Trophoblast cell (in vitro differentiated cells and primary cell): ENCODE measurements at regions not wholly inside any gene's neighbourhood (a gene's known extent, or its start where the extent isn't known, plus 50 kb on each side); places are given as distances from the start of the nearest gene placed in this dataset.

ENCODE experiments used
- DNase-seq, 2 donors: peaks; one replicate each; pipeline ENCODE4 v3.0.0-alpha.2; 2016
- H2AFZ ChIP-seq: 2 replicates; pipeline ENCODE4 v1.6.1; 2013; ENCODE audit warnings: low read length, moderate library complexity, mild to moderate bottlenecking; ENCODE audit not compliant: insufficient read depth, poor library complexity
- H2AK5ac ChIP-seq: 2 replicates; pipeline ENCODE4 v1.6.1; 2013; ENCODE audit warnings: mild to moderate bottlenecking, low read length
- H2BK120ac ChIP-seq: 2 replicates; pipeline ENCODE4 v1.6.1; 2013; ENCODE audit warnings: low read length, mild to moderate bottlenecking, moderate library complexity; ENCODE audit not compliant: insufficient read depth, poor library complexity
- H2BK12ac ChIP-seq: 2 replicates; pipeline ENCODE4 v1.6.1; 2013; ENCODE audit warnings: mild to moderate bottlenecking, low read length, moderate library complexity
- H2BK5ac ChIP-seq: 2 replicates; pipeline ENCODE4 v1.6.1; 2013; ENCODE audit warnings: low read length, low read depth, moderate library complexity, mild to moderate bottlenecking; ENCODE audit not compliant: poor library complexity
- H3K14ac ChIP-seq: 2 replicates; pipeline ENCODE4 v1.6.1; 2013; ENCODE audit warnings: mild to moderate bottlenecking, low read length
- H3K18ac ChIP-seq: 2 replicates; pipeline ENCODE4 v1.6.1; 2013; ENCODE audit warnings: mild to moderate bottlenecking, low read length
- H3K23ac ChIP-seq: 2 replicates; pipeline ENCODE4 v1.6.1; 2013; ENCODE audit warnings: low read length
- H3K27ac ChIP-seq: 2 replicates; pipeline ENCODE4 v1.5.1; 2013; ENCODE audit warnings: low read depth, mild to moderate bottlenecking, inconsistent platforms, low read length, moderate library complexity
- H3K27me3 ChIP-seq: 2 replicates; pipeline ENCODE4 v1.6.1; 2013; ENCODE audit warnings: inconsistent platforms, mild to moderate bottlenecking, low read length, moderate library complexity; ENCODE audit not compliant: insufficient read depth
- H3K36me3 ChIP-seq, 2 experiments: 1 replicate in 1 of 2; 2 replicates in 1 of 2; pipeline ENCODE4 v1.6.1; 2013; ENCODE audit warnings: low read length in 2 of 2, mild to moderate bottlenecking in 2 of 2, moderate library complexity in 1 of 2; ENCODE audit not compliant: insufficient read depth in 2 of 2, control insufficient read depth in 1 of 2
- H3K4ac ChIP-seq: 2 replicates; pipeline ENCODE4 v1.6.1; 2013; ENCODE audit warnings: low read depth, mild to moderate bottlenecking, low read length, moderate library complexity
- H3K4me1 ChIP-seq, 2 experiments: 1 replicate in 1 of 2; 2 replicates in 1 of 2; pipeline ENCODE4 v1.6.1; 2013; ENCODE audit warnings: low read length in 2 of 2, mild to moderate bottlenecking in 2 of 2, moderate library complexity in 1 of 2; ENCODE audit not compliant: insufficient read depth in 2 of 2, control insufficient read depth in 1 of 2
- H3K4me2 ChIP-seq: 2 replicates; pipeline ENCODE4 v1.6.1; 2013; ENCODE audit warnings: inconsistent platforms, mild to moderate bottlenecking, low read length, moderate library complexity
- H3K4me3 ChIP-seq: 2 replicates; pipeline ENCODE4 v1.5.1; 2013; ENCODE audit warnings: mild to moderate bottlenecking, low read depth, low read length, inconsistent platforms
- H3K79me1 ChIP-seq: one replicate; pipeline ENCODE4 v1.6.1; 2013; ENCODE audit warnings: low read length
- H3K79me2 ChIP-seq: 2 replicates; pipeline ENCODE4 v1.6.1; 2013; ENCODE audit warnings: low read length, mild to moderate bottlenecking; ENCODE audit not compliant: control insufficient read depth, insufficient read depth, poor library complexity
- H3K9ac ChIP-seq: 2 replicates; pipeline ENCODE4 v1.6.1; 2013; ENCODE audit warnings: mild to moderate bottlenecking, low read length
- H3K9me3 ChIP-seq: 2 replicates; pipeline ENCODE4 v1.6.1; 2013; ENCODE audit warnings: low read depth, mild to moderate bottlenecking, control low read depth, inconsistent platforms, low read length; ENCODE audit not compliant: insufficient read depth
- H4K12ac ChIP-seq: 2 replicates; pipeline ENCODE4 v1.6.1; 2013; ENCODE audit warnings: low read depth, mild to moderate bottlenecking, low read length, moderate library complexity
- H4K8ac ChIP-seq: 2 replicates; pipeline ENCODE4 v1.6.1; 2013; ENCODE audit warnings: low read depth, mild to moderate bottlenecking, low read length, moderate library complexity
- H4K91ac ChIP-seq: one replicate; pipeline ENCODE4 v1.6.1; 2013; ENCODE audit warnings: low read depth, mild to moderate bottlenecking, low read length, moderate library complexity
- whole genome bisulfite sequencing: extraction: QIAGEN DNeasy Blood & Tissue Kit; methylation state at CpG from one replicate; pipeline ENCODE4 v1.1.7; 2013; ENCODE audit warnings: missing lambda C conversion rate; ENCODE audit not compliant: insufficient read length, insufficient coverage; ENCODE audit errors: extremely low coverage; 5-methylcytosine and 5-hydroxymethylcytosine counted together

GRCh38 chr1:8122477-8123407 lies 96.6 kb upstream of the ERRFI1 start:
- peak overlapping the region; percentile 77 for H2BK120ac ChIP-seq
- H3K14ac ChIP-seq: peak overlapping the region; percentile 78
- no peak overlapping the region for H3K9ac ChIP-seq
- WGBS: no CpG with 5 or more reads among the region's 15 CpGs
- peak overlapping the region; percentile 78 for H3K18ac ChIP-seq
- H3K9me3 ChIP-seq: peaks cover 10% of the 10 kb centered on the region
- no peak for DNase-seq
- peak overlapping the region; percentile 98 for H2BK5ac ChIP-seq
- peaks cover 54% of the 10 kb centered on the region for H3K79me1 ChIP-seq
- H3K4me1 ChIP-seq: peaks cover 28 to 37% of the 10 kb centered on the region in 2 experiments
- H3K27ac ChIP-seq: peak overlapping the region; percentile 99
- peak overlapping the region; percentile 53 for H2BK12ac ChIP-seq
- peaks cover 6% of the 10 kb centered on the region for H3K79me2 ChIP-seq
- H2AK5ac ChIP-seq: peak overlapping the region; percentile 51
- no peak overlapping the region for H3K4me3 ChIP-seq
- peak overlapping the region; percentile 36 for H3K4ac ChIP-seq
- H3K36me3 ChIP-seq: no peaks in the 10 kb centered on the region
- no peak overlapping the region for H4K12ac ChIP-seq
- no peak overlapping the region for H3K23ac ChIP-seq
- peak overlapping the region; percentile 89 for H4K91ac ChIP-seq
- peak overlapping the region; percentile 2 for H3K4me2 ChIP-seq
- no peak overlapping the region for H2AFZ ChIP-seq
- H4K8ac ChIP-seq: peak overlapping the region; percentile 30
- no peaks in the 10 kb centered on the region for H3K27me3 ChIP-seq

DNA sequence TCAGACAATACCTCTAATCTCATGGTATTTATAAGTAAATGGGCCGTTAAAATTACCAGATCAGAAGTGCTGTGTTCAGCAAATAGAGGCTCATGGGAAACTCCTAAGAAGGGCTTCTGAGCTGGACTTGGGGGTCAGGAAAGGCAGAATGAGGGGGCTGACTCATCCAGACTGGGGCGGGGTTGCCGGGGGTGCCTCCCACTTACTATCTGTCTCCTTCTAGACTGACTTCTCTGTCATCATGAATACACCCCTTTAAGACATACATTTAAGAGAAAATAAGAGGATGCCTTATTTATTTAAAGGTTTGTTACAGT lies 96.0 kb upstream of the ERRFI1 start:
- Histone ChIP-seq H3K18ac (no peak overlapping the region), H3K9ac (no peak overlapping the region), H4K91ac (peak overlapping the region; percentile 89), H3K79me2 (peaks cover 6% of the 10 kb centered on the region), H2BK12ac (peak overlapping the region; percentile 80), H3K4me2 (no peak overlapping the region), H3K27me3 (no peaks in the 10 kb centered on the region), H3K27ac (peak overlapping the region; percentile 99), H3K14ac (peak overlapping the region; percentile 68), H2AFZ (no peak overlapping the region), H2BK5ac (peak overlapping the region; percentile 98), H3K36me3 (no peaks in the 10 kb centered on the region), H3K4me1 (peaks cover 27 to 35% of the 10 kb centered on the region in 2 experiments), H4K8ac (peak overlapping the region; percentile 4), H3K79me1 (peaks cover 55% of the 10 kb centered on the region), H3K4me3 (no peak overlapping the region), H3K23ac (no peak overlapping the region), H3K4ac (peak overlapping the region; percentile 20), H4K12ac (no peak overlapping the region), H3K9me3 (peaks cover 10% of the 10 kb centered on the region), H2AK5ac (peak overlapping the region; percentile 23), H2BK120ac (peak overlapping the region; percentile 77)
- no peak for DNase-seq
- WGBS: no CpG with 5 or more reads among the region's 3 CpGs

DNA sequence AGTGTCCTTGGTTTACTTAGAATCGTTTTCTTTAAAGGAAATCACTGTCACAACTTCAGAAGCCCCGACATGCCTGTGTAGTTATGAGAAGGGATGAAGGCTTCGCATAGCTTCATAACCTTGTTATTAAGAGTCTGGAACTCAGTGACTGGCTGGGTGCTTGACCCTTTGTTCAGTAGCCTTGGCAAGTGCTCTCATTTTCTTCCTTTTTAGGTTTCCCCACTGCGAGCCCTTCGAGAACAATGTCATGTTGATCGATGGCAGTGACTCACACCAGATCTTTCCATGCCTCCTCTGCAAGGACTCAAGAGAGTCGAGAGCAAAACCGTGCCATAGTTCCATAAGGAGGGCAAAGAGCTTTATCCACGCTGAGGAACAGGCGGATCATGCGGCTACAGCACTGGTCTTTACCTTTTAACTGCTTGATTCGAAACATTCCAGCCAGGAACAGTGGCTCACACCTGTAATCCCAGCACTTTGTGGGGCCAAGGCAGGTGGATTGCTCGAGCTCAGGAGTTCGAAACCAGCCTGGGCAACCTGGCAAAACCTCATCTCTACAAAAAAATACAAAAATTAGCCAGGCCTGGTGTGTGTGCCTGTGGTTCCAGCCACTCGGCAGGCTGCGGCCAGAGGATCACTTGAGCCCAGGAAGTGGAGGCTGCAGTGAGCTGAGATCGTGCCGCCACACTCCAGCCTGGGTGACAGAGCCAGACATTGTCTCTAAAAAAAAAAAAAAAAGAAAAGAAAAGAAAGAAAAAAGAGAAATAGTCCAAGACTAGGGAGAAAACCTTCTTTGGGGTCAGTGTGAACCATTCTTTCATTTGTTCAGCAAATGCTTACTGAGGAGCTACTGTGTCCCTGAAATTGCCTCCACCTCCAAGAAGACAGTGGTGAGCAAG lies 95.4 kb upstream of the ERRFI1 start:
- Histone ChIP-seq H2BK12ac (peak overlapping the region; percentile 80), H4K91ac (peak overlapping the region; percentile 89), H3K27me3 (no peaks in the 10 kb centered on the region), H4K8ac (peak overlapping the region; percentile 84), H3K14ac (peak overlapping the region; percentile 78), H3K18ac (peak overlapping the region; percentile 0), H4K12ac (peak overlapping the region; percentile 38), H3K4me2 (no peak overlapping the region), H3K79me1 (peaks cover 54% of the 10 kb centered on the region), H3K4ac (peak overlapping the region; percentile 80), H2BK5ac (peak overlapping the region; percentile 98), H3K27ac (peak overlapping the region; percentile 99), H3K79me2 (peaks cover 6% of the 10 kb centered on the region), H3K4me3 (no peak overlapping the region), H2BK120ac (peak overlapping the region; percentile 77), H3K36me3 (no peaks in the 10 kb centered on the region), H3K9me3 (peaks cover 9% of the 10 kb centered on the region), H3K23ac (no peak overlapping the region), H2AK5ac (peak overlapping the region; percentile 73), H2AFZ (no peak overlapping the region), H3K4me1 (peaks cover 28 to 34% of the 10 kb centered on the region in 2 experiments), H3K9ac (no peak overlapping the region)
- WGBS: no CpG with 5 or more reads among the region's 18 CpGs
- no peak for DNase-seq

GRCh38 chr1:8120693-8121260 lies 94.7 kb upstream of the ERRFI1 start:
- peaks cover 7% of the 10 kb centered on the region for H3K9me3 ChIP-seq
- H4K91ac ChIP-seq: peak overlapping the region; percentile 92
- H2BK5ac ChIP-seq: peak overlapping the region; percentile 98
- H3K79me1 ChIP-seq: peaks cover 61% of the 10 kb centered on the region
- peaks cover 31 to 40% of the 10 kb centered on the region in 2 experiments for H3K4me1 ChIP-seq
- peaks cover 9% of the 10 kb centered on the region for H3K79me2 ChIP-seq
- H2AK5ac ChIP-seq: no peak overlapping the region
- H2BK120ac ChIP-seq: peak overlapping the region; percentile 77
- H3K14ac ChIP-seq: peak overlapping the region; percentile 95
- H3K9ac ChIP-seq: no peak overlapping the region
- H3K4ac ChIP-seq: peak overlapping the region; percentile 42
- no peak overlapping the region for H3K4me2 ChIP-seq
- no peak overlapping the region for H4K12ac ChIP-seq
- peak; percentile 85 to 99 for DNase-seq
- no peaks in the 10 kb centered on the region for H3K27me3 ChIP-seq
- peak overlapping the region; percentile 67 for H2BK12ac ChIP-seq
- peak overlapping the region; percentile 99 for H3K27ac ChIP-seq
- peak overlapping the region; percentile 69 for H4K8ac ChIP-seq
- H3K23ac ChIP-seq: no peak overlapping the region
- no peak overlapping the region for H2AFZ ChIP-seq
- WGBS: no CpG with 5 or more reads among the region's 10 CpGs
- H3K4me3 ChIP-seq: no peak overlapping the region
- H3K36me3 ChIP-seq: no peaks in the 10 kb centered on the region
- peak overlapping the region; percentile 43 for H3K18ac ChIP-seq
